Neural cell (in vitro differentiated cells): ENCODE measurements at regions not wholly inside any gene's neighbourhood (a gene's known extent, or its start where the extent isn't known, plus 50 kb on each side); places are given as distances from the start of the nearest gene placed in this dataset.

Source experiments
- H2AFZ ChIP-seq: fragments of 200-600, 300-800 bp; sonication (generic), shearing (Covaris generic); 2 replicates; pipeline ENCODE4 v1.6.0; 2014; ENCODE audit warnings: low read depth, mild to moderate bottlenecking, antibody characterized with exemption, low read length, moderate library complexity
- H3F3A ChIP-seq: fragments of 200-600 bp; shearing (Covaris generic); 2 replicates; pipeline ENCODE4 v1.6.1; 2016; ENCODE audit warnings: mild to moderate bottlenecking, moderate library complexity, mixed read lengths, antibody characterized with exemption, low read length; ENCODE audit not compliant: insufficient read depth, poor library complexity, severe bottlenecking
- H3K27ac ChIP-seq: fragments of 200-600, 300-800 bp; sonication (generic), shearing (Covaris generic); 2 replicates; pipeline ENCODE4 v1.5.1; 2014; ENCODE audit warnings: mild to moderate bottlenecking, low read length, moderate library complexity
- H3K27me3 ChIP-seq: fragments of 300-800, 200-600 bp; sonication (generic), shearing (Covaris generic); 2 replicates; pipeline ENCODE4 v1.6.0; 2014; ENCODE audit warnings: mild to moderate bottlenecking, low read depth, low read length, moderate library complexity; ENCODE audit not compliant: insufficient read depth
- H3K36me3 ChIP-seq: fragments of 300-800, 200-600 bp; sonication (generic), shearing (Covaris generic); 2 replicates; pipeline ENCODE4 v1.5.1; 2014; ENCODE audit warnings: mild to moderate bottlenecking, antibody characterized with exemption, low read length, moderate library complexity; ENCODE audit not compliant: insufficient read depth
- H3K4me2 ChIP-seq: fragments of 300-800, 200-600 bp; sonication (generic), shearing (Covaris generic); 2 replicates; pipeline ENCODE4 v1.6.0; 2014; ENCODE audit warnings: mild to moderate bottlenecking, low read length
- H3K4me3 ChIP-seq: fragments of 300-800, 200-600 bp; sonication (generic), shearing (Covaris generic); 2 replicates; pipeline ENCODE4 v1.5.1; 2014; ENCODE audit warnings: mild to moderate bottlenecking, low read length, moderate library complexity
- H3K79me2 ChIP-seq: fragments of 200-600 bp; shearing (Covaris generic); replicated peaks from 2 replicates; pipeline ENCODE4 v1.6.0; 2014; ENCODE audit warnings: mild to moderate bottlenecking, low read length, moderate library complexity; ENCODE audit not compliant: insufficient read depth
- H3K9ac ChIP-seq: fragments of 300-800, 200-600 bp; sonication (generic), shearing (Covaris generic); 2 replicates; pipeline ENCODE4 v1.6.1; 2016; ENCODE audit warnings: mild to moderate bottlenecking, low read length, mixed read lengths
- H3K9me2 ChIP-seq: fragments of 200-600 bp; shearing (Covaris generic); 2 replicates; pipeline ENCODE4 v1.6.1; 2016; ENCODE audit warnings: mild to moderate bottlenecking, low read length, mixed read lengths; ENCODE audit not compliant: insufficient read depth
- H3K9me3 ChIP-seq: fragments of 200-600, 300-800 bp; sonication (generic), shearing (Covaris generic); 2 replicates; pipeline ENCODE4 v1.6.1; 2016; ENCODE audit warnings: mild to moderate bottlenecking, mixed run types, low read length, moderate library complexity, mixed read lengths
- H4K20me1 ChIP-seq: fragments of 200-600 bp; shearing (Covaris generic); 2 replicates; pipeline ENCODE4 v1.6.1; 2016; ENCODE audit warnings: mild to moderate bottlenecking, mixed run types; ENCODE audit not compliant: insufficient read depth
- EP300 ChIP-seq: fragments of 450-650 bp; conservative IDR thresholded peaks from 2 replicates; pipeline ENCODE4 v1.6.1; 2014; ENCODE audit warnings: antibody characterized with exemption, mild to moderate bottlenecking, moderate library complexity; ENCODE audit not compliant: poor library complexity, severe bottlenecking
- EZH2 ChIP-seq: fragments of 200-600, 300-800 bp; shearing (Covaris generic), sonication (generic); IDR thresholded peaks from 2 replicates; pipeline ENCODE4 v1.6.1; 2014; ENCODE audit warnings: antibody characterized with exemption, low read length, borderline replicate concordance, mild to moderate bottlenecking; ENCODE audit not compliant: insufficient read depth, poor library complexity, severe bottlenecking
- MXI1 ChIP-seq: fragments of 450-650 bp; conservative IDR thresholded peaks from 2 replicates; pipeline ENCODE4 v1.6.1; 2014; ENCODE audit warnings: antibody characterized with exemption, mild to moderate bottlenecking; ENCODE audit not compliant: poor library complexity, severe bottlenecking
- POLR2AphosphoS5 ChIP-seq: IDR thresholded peaks from 2 replicates; pipeline ENCODE4 v1.6.1; 2012
- RAD21 ChIP-seq: fragments of 450-650 bp; conservative IDR thresholded peaks from 2 replicates; pipeline ENCODE4 v1.6.1; 2014; ENCODE audit warnings: antibody characterized with exemption, mild to moderate bottlenecking, moderate library complexity
- SMC3 ChIP-seq: fragments of 450-650 bp; conservative IDR thresholded peaks from 2 replicates; pipeline ENCODE4 v1.6.1; 2014; ENCODE audit warnings: antibody characterized with exemption, mild to moderate bottlenecking, moderate library complexity; ENCODE audit not compliant: poor library complexity
- TAF1 ChIP-seq: IDR thresholded peaks from 2 replicates; pipeline ENCODE4 v1.6.1; 2012; ENCODE audit warnings: low read depth
- TF ChIP-seq, protein P1 (sequence below): IDR thresholded peaks from 2 replicates; pipeline ENCODE4 v1.6.1; 2012; ENCODE audit warnings: borderline replicate concordance
- TF ChIP-seq, protein P2 (sequence below): fragments of 450-650 bp; IDR thresholded peaks from 2 replicates; pipeline ENCODE4 v1.5.1; 2014; ENCODE audit warnings: antibody characterized with exemption, mild to moderate bottlenecking, moderate library complexity; ENCODE audit not compliant: poor library complexity, severe bottlenecking

DNA sequence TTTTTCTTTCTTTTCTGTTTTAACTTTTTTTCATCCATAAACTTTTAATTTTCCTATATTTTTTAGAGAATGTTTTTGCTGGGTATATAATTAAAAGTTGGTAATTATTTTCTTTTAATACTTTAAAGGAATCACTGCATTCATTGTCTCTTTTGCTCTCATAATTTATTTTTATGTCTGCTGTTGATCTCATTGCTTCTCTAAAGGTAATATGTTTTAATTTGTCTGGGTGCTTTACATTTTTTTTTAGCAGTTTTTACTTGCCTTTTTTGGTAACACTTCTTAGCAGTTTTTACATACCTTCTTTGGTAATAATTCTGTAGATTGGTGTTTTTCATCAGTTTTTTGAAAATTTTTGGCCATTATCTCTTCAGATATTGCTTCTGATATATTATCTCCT is 89.4 kb upstream of the BMAL1 start:
- H3F3A ChIP-seq = no peaks in the 10 kb centered on the region
- H3K4me3 ChIP-seq = no peak overlapping the region
- H3K79me2 ChIP-seq = no peaks in the 10 kb centered on the region
- H2AFZ ChIP-seq = no peak overlapping the region
- no peaks in the 10 kb centered on the region for H3K27me3 ChIP-seq
- no peaks in the 10 kb centered on the region for H4K20me1 ChIP-seq
- H3K9me3 ChIP-seq = peaks cover 5% of the 10 kb centered on the region
- H3K36me3 ChIP-seq = no peaks in the 10 kb centered on the region
- no peak overlapping the region for H3K4me2 ChIP-seq
- H3K9me2 ChIP-seq = no peaks in the 10 kb centered on the region
- no peak overlapping the region for H3K27ac ChIP-seq
- H3K9ac ChIP-seq = no peak overlapping the region
- TF ChIP-seq TAF1 (no peak), MXI1 (no peak), POLR2AphosphoS5 (no peak), RAD21 (no peak), EP300 (no peak), SMC3 (no peak)
- TF ChIP-seq, protein P1, sequence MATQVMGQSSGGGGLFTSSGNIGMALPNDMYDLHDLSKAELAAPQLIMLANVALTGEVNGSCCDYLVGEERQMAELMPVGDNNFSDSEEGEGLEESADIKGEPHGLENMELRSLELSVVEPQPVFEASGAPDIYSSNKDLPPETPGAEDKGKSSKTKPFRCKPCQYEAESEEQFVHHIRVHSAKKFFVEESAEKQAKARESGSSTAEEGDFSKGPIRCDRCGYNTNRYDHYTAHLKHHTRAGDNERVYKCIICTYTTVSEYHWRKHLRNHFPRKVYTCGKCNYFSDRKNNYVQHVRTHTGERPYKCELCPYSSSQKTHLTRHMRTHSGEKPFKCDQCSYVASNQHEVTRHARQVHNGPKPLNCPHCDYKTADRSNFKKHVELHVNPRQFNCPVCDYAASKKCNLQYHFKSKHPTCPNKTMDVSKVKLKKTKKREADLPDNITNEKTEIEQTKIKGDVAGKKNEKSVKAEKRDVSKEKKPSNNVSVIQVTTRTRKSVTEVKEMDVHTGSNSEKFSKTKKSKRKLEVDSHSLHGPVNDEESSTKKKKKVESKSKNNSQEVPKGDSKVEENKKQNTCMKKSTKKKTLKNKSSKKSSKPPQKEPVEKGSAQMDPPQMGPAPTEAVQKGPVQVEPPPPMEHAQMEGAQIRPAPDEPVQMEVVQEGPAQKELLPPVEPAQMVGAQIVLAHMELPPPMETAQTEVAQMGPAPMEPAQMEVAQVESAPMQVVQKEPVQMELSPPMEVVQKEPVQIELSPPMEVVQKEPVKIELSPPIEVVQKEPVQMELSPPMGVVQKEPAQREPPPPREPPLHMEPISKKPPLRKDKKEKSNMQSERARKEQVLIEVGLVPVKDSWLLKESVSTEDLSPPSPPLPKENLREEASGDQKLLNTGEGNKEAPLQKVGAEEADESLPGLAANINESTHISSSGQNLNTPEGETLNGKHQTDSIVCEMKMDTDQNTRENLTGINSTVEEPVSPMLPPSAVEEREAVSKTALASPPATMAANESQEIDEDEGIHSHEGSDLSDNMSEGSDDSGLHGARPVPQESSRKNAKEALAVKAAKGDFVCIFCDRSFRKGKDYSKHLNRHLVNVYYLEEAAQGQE = no peak
- TF ChIP-seq, protein P2, sequence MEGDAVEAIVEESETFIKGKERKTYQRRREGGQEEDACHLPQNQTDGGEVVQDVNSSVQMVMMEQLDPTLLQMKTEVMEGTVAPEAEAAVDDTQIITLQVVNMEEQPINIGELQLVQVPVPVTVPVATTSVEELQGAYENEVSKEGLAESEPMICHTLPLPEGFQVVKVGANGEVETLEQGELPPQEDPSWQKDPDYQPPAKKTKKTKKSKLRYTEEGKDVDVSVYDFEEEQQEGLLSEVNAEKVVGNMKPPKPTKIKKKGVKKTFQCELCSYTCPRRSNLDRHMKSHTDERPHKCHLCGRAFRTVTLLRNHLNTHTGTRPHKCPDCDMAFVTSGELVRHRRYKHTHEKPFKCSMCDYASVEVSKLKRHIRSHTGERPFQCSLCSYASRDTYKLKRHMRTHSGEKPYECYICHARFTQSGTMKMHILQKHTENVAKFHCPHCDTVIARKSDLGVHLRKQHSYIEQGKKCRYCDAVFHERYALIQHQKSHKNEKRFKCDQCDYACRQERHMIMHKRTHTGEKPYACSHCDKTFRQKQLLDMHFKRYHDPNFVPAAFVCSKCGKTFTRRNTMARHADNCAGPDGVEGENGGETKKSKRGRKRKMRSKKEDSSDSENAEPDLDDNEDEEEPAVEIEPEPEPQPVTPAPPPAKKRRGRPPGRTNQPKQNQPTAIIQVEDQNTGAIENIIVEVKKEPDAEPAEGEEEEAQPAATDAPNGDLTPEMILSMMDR = no peak

- Histone ChIP-seq H3K27me3 (no peaks in the 10 kb centered on the region), H3F3A (no peaks in the 10 kb centered on the region), H3K9ac (no peak overlapping the region), H3K36me3 (no peaks in the 10 kb centered on the region), H3K27ac (no peak overlapping the region), H4K20me1 (no peaks in the 10 kb centered on the region), H3K9me2 (no peaks in the 10 kb centered on the region), H3K79me2 (no peaks in the 10 kb centered on the region), H3K9me3 (peaks cover 5% of the 10 kb centered on the region), H2AFZ (no peak overlapping the region), H3K4me2 (no peak overlapping the region), H3K4me3 (no peak overlapping the region)
- TF ChIP-seq EZH2 = no peak
- TF ChIP-seq TAF1 = no peak
- no peak for TF ChIP-seq SMC3
- TF ChIP-seq POLR2AphosphoS5 = no peak
- TF ChIP-seq, protein P1 = no peak
These were observed 87.8 kb upstream of the BMAL1 start for GRCh38 chr11:13189561-13190426.
